K562 (cell line): ENCODE measurements at regions not wholly inside any gene's neighbourhood (a gene's known extent, or its start where the extent isn't known, plus 50 kb on each side); places are given as distances from the start of the nearest gene placed in this dataset.
A peak's percentile ranks its signal among the peaks of the same experiment; 100 is the strongest.

Experiments used
- ARID4B ChIP-seq: sonication (generic); formaldehyde crosslinking; IDR thresholded peaks from 2 replicates; pipeline ENCODE4 v1.8.0; 2022; ENCODE audit warnings: mild to moderate bottlenecking, missing genetic modification reagents
- BDP1 ChIP-seq: IDR thresholded peaks from 3 replicates; pipeline ENCODE4 v1.6.1; 2011; ENCODE audit not compliant: insufficient read length, insufficient read depth
- CTBP1 ChIP-seq: fragments of 450-650 bp; IDR thresholded peaks from 2 replicates; pipeline ENCODE4 v1.6.1; 2016; ENCODE audit warnings: borderline replicate concordance
- EGR1 ChIP-seq: fragments of 450-650 bp; conservative IDR thresholded peaks from 2 replicates; pipeline ENCODE4 v1.6.1; 2017; ENCODE audit warnings: mild to moderate bottlenecking
- FIP1L1 ChIP-seq: fragments of 200-400 bp; formaldehyde crosslinking; IDR thresholded peaks from 2 replicates; pipeline ENCODE4 v1.6.1; 2018; ENCODE audit warnings: mild to moderate bottlenecking, low read depth, low read length; ENCODE audit not compliant: poor library complexity, severe bottlenecking
- MCM3 ChIP-seq: fragments of 450-650 bp; IDR thresholded peaks from 2 replicates; pipeline ENCODE4 v1.6.1; 2016
- MYNN ChIP-seq, 2 experiments: sonication (generic); formaldehyde crosslinking in 1 of 2; IDR thresholded peaks; 2 replicates each; pipeline versions ENCODE4 v1.5.0 to v1.6.1; 2016 to 2020; ENCODE audit warnings: antibody characterized with exemption in 1 of 2, missing genetic modification reagents in 1 of 2
- PPARD ChIP-seq: fragments of 250-450 bp; sonication (Bioruptor Pico); IDR thresholded peaks from 2 replicates; pipeline ENCODE4 v1.8.0; 2022; ENCODE audit warnings: inconsistent platforms, mild to moderate bottlenecking, moderate library complexity
- RUNX1 ChIP-seq: sonication (generic); IDR thresholded peaks from 2 replicates; pipeline ENCODE4 v1.6.1; 2016; ENCODE audit warnings: antibody characterized with exemption, low read depth
- SMARCA4 ChIP-seq: fragments of 450-650 bp; IDR thresholded peaks from 2 replicates; pipeline ENCODE4 v1.6.1; 2016
- SNRNP70 ChIP-seq: fragments of 200-400 bp; formaldehyde crosslinking; optimal IDR thresholded peaks from 2 replicates; pipeline ENCODE3; 2017; ENCODE audit warnings: low read depth, low read length
- SRSF9 ChIP-seq: fragments of 200-400 bp; formaldehyde crosslinking; IDR thresholded peaks from 2 replicates; pipeline ENCODE4 v1.6.1; 2017; ENCODE audit warnings: low read depth, low read length, borderline replicate concordance
- TBL1XR1 ChIP-seq, 2 experiments: IDR thresholded peaks; 2 replicates each; pipeline ENCODE4 v1.6.1; 2012; ENCODE audit warnings: improper control_type of control experiment in 2 of 2, low read length in 2 of 2, mild to moderate bottlenecking in 1 of 2
- ZBTB34 ChIP-seq: fragments of 250-450 bp; sonication (Bioruptor Pico); IDR thresholded peaks from 2 replicates; pipeline ENCODE4 v1.8.0; 2021; ENCODE audit warnings: mild to moderate bottlenecking, moderate library complexity
- ZNF224 ChIP-seq: sonication (generic); formaldehyde crosslinking; IDR thresholded peaks from 2 replicates; pipeline ENCODE4 v1.8.0; 2022; ENCODE audit warnings: mild to moderate bottlenecking, missing genetic modification reagents
- ZNF436 ChIP-seq: fragments of 250-450, 450-650 bp; sonication (Bioruptor Pico); formaldehyde crosslinking; IDR thresholded peaks from 2 replicates; pipeline ENCODE4 v1.7.0; 2020; ENCODE audit warnings: mild to moderate bottlenecking
- ZNF57 ChIP-seq: fragments of 450-650 bp; formaldehyde crosslinking; IDR thresholded peaks from 2 replicates; pipeline ENCODE4 v1.4.0; 2020; ENCODE audit warnings: mild to moderate bottlenecking, moderate library complexity
- ZNF780A ChIP-seq: fragments of 250-450 bp; sonication (Bioruptor Pico); IDR thresholded peaks from 2 replicates; pipeline ENCODE4 v1.5.0; 2021; ENCODE audit warnings: mild to moderate bottlenecking
- TF ChIP-seq, protein P1 (sequence below): fragments of 450-650 bp; IDR thresholded peaks from 2 replicates; pipeline ENCODE4 v1.6.1; 2017; ENCODE audit warnings: mild to moderate bottlenecking, moderate library complexity
- TF ChIP-seq, protein P2 (sequence below): sonication (generic); formaldehyde crosslinking; IDR thresholded peaks from 2 replicates; pipeline ENCODE4 v1.8.0; 2022; ENCODE audit warnings: mild to moderate bottlenecking, missing genetic modification reagents, borderline replicate concordance

GRCh38 chr18:2302628-2303516 is 268.4 kb downstream of the METTL4 start (continued):
- TF ChIP-seq MYNN (IDR thresholded peaks at IDR 0.05): peak; percentile 82
- no peak for TF ChIP-seq MYNN (CRISPR knock-in tag; IDR thresholded peaks at IDR 0.05)
- TF ChIP-seq, protein P1, sequence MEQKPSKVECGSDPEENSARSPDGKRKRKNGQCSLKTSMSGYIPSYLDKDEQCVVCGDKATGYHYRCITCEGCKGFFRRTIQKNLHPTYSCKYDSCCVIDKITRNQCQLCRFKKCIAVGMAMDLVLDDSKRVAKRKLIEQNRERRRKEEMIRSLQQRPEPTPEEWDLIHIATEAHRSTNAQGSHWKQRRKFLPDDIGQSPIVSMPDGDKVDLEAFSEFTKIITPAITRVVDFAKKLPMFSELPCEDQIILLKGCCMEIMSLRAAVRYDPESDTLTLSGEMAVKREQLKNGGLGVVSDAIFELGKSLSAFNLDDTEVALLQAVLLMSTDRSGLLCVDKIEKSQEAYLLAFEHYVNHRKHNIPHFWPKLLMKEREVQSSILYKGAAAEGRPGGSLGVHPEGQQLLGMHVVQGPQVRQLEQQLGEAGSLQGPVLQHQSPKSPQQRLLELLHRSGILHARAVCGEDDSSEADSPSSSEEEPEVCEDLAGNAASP: peak; percentile 81
- TF ChIP-seq SNRNP70: no peak
- no peak for TF ChIP-seq MCM3
- no peak for TF ChIP-seq BDP1
- TF ChIP-seq FIP1L1: no peak
- no peak for TF ChIP-seq RUNX1
- TF ChIP-seq CTBP1: peak; percentile 72
- TF ChIP-seq EGR1: no peak
- no peak for TF ChIP-seq ZBTB34 (CRISPR knock-in tag)
- no peak for TF ChIP-seq ZNF57 (CRISPR knock-in tag)
- no peak for TF ChIP-seq PPARD
- TF ChIP-seq ARID4B (CRISPR knock-in tag): no peak
- TF ChIP-seq, protein P2, sequence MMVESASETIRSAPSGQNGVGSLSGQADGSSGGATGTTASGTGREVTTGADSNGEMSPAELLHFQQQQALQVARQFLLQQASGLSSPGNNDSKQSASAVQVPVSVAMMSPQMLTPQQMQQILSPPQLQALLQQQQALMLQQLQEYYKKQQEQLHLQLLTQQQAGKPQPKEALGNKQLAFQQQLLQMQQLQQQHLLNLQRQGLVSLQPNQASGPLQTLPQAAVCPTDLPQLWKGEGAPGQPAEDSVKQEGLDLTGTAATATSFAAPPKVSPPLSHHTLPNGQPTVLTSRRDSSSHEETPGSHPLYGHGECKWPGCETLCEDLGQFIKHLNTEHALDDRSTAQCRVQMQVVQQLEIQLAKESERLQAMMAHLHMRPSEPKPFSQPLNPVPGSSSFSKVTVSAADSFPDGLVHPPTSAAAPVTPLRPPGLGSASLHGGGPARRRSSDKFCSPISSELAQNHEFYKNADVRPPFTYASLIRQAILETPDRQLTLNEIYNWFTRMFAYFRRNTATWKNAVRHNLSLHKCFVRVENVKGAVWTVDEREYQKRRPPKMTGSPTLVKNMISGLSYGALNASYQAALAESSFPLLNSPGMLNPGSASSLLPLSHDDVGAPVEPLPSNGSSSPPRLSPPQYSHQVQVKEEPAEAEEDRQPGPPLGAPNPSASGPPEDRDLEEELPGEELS (CRISPR knock-in tag): no peak
- no peak for TF ChIP-seq ZNF780A (CRISPR knock-in tag)
- peak in 1 of 2 experiments; percentile 68; a peak in 2 of 4 replicates for TF ChIP-seq TBL1XR1 (IDR thresholded peaks at IDR 0.05; ENCODE audit: low read length in 2 of 2)
- TF ChIP-seq SMARCA4: peak; percentile 96
- no peak for TF ChIP-seq ZNF436 (CRISPR knock-in tag)
- TF ChIP-seq SRSF9: no peak
- TF ChIP-seq ZNF224: no peak
